GM12878 (cell line): ENCODE measurements at regions not wholly inside any gene's neighbourhood (a gene's known extent, or its start where the extent isn't known, plus 50 kb on each side); places are given as distances from the start of the nearest gene placed in this dataset.

Experiments
- GABPA ChIP-seq: IDR thresholded peaks from 2 replicates; pipeline ENCODE4 v1.6.1; 2014; ENCODE audit warnings: antibody characterized with exemption, low read depth, mild to moderate bottlenecking, inconsistent platforms
- TAF1 ChIP-seq: IDR thresholded peaks from 2 replicates; pipeline ENCODE4 v1.6.1; 2011; ENCODE audit warnings: mild to moderate bottlenecking, low read depth, low read length, borderline replicate concordance
- TF ChIP-seq, protein P1 (sequence below): IDR thresholded peaks from 2 replicates; pipeline ENCODE4 v1.6.1; 2012; ENCODE audit warnings: low read depth, low read length, improper control_type of control experiment
- TF ChIP-seq, protein P2 (sequence below): IDR thresholded peaks from 2 replicates; pipeline ENCODE4 v1.6.1; 2012; ENCODE audit warnings: low read depth, low read length, improper control_type of control experiment

DNA sequence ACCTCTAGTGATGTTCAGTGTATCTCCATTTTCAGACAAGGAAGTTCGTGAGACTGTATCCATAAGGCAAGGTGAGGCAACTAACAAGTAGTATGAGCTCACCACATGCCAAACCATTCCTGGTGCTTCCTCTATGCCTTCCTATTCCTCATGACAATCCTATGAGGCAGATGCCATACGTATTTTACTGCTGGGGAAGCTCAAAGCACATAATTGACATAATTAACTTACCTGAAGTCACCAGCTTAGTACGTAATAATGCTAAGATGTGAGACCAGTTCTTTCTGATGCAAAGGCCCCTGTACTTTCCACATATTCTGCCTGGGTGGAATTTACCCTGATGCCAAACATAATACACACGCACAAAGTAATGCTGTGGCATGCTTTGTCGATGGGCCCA, 83.6 kb upstream of the NFIA start:
- TF ChIP-seq, protein P1, sequence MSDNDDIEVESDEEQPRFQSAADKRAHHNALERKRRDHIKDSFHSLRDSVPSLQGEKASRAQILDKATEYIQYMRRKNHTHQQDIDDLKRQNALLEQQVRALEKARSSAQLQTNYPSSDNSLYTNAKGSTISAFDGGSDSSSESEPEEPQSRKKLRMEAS = no peak
- TF ChIP-seq, protein P2, sequence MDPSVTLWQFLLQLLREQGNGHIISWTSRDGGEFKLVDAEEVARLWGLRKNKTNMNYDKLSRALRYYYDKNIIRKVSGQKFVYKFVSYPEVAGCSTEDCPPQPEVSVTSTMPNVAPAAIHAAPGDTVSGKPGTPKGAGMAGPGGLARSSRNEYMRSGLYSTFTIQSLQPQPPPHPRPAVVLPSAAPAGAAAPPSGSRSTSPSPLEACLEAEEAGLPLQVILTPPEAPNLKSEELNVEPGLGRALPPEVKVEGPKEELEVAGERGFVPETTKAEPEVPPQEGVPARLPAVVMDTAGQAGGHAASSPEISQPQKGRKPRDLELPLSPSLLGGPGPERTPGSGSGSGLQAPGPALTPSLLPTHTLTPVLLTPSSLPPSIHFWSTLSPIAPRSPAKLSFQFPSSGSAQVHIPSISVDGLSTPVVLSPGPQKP = no peak
- TF ChIP-seq GABPA (no peak), TAF1 (no peak)
